SK-N-SH treated with all-trans-retinoic acid at 6 μM for 48 hours (cell line): ENCODE measurements at regions not wholly inside any gene's neighbourhood (a gene's known extent, or its start where the extent isn't known, plus 50 kb on each side); places are given as distances from the start of the nearest gene placed in this dataset.

ENCODE experiments used
- ARNTL ChIP-seq: fragments of 450-650 bp; formaldehyde crosslinking; IDR thresholded peaks from 2 replicates; pipeline ENCODE4 v1.5.0; 2020; ENCODE audit warnings: low read depth, mild to moderate bottlenecking, moderate library complexity, borderline replicate concordance
- ISL1 ChIP-seq: fragments of 250-450 bp; sonication (Bioruptor Pico); IDR thresholded peaks from 2 replicates; pipeline ENCODE4 v2.1.2; 2022; ENCODE audit warnings: mild to moderate bottlenecking, moderate library complexity

- TF ChIP-seq ARNTL (CRISPR knock-in tag) (no peak), ISL1 (no peak)
Observed at GRCh38 chr2:36185624-36186023, 170.0 kb upstream of the CRIM1 start.
